T-helper 2 cell treated with Interferon-gamma antibody and Interleukin-4, amounts not matched to agents 100 ng/mL and 5 ng/mL, for 36 hours (primary cell): ENCODE measurements at regions not wholly inside any gene's neighbourhood (a gene's known extent, or its start where the extent isn't known, plus 50 kb on each side); places are given as distances from the start of the nearest gene placed in this dataset.
"Not testable (repeated sequence)": the region's sequence is repeated elsewhere in the genome, so short reads cannot be mapped to it uniquely, and the experiment has no call there.

Experiments used
- intact Hi-C: fragments of 100-400 bp; cut with micrococcal nuclease; formaldehyde crosslinking; loops from one replicate; pipeline ENCODE4 v1.15.1; 2023

- intact Hi-C loops: no loop called here
Observed at GRCh38 chr11:42299780-42300179, 840.3 kb upstream of the LRRC4C start.

- intact Hi-C loops: no loop called here
Observed at GRCh38 chr11:42301777-42302176, 842.3 kb upstream of the LRRC4C start.

- intact Hi-C loops: no loop called here
Observed at GRCh38 chr11:42311514-42311913, 852.1 kb upstream of the LRRC4C start.

GRCh38 chr11:42311944-42312343 is 852.5 kb upstream of the LRRC4C start:
- intact Hi-C loops: no loop called here

GRCh38 chr11:42315267-42315666 is 855.8 kb upstream of the LRRC4C start:
- intact Hi-C loops: no loop called here

GRCh38 chr11:42315846-42316245 is 856.4 kb upstream of the LRRC4C start:
- intact Hi-C loops: no loop called here

GRCh38 chr11:42319921-42320320 is 860.5 kb upstream of the LRRC4C start:
- intact Hi-C loops: no loop called here

- intact Hi-C loops: no loop called here
Observed at GRCh38 chr11:42329929-42330565, 870.6 kb upstream of the LRRC4C start.

- intact Hi-C loops: no loop called here
Observed at GRCh38 chr11:42337786-42338455, 878.5 kb upstream of the LRRC4C start.

GRCh38 chr11:42344204-42344792 is 884.8 kb upstream of the LRRC4C start:
- intact Hi-C loops: no loop called here

- intact Hi-C loops: no loop called here
Observed at GRCh38 chr11:42345933-42346332, 886.5 kb upstream of the LRRC4C start.

- intact Hi-C loops: no loop called here
Observed at GRCh38 chr11:42363701-42364100, 904.2 kb upstream of the LRRC4C start.

- intact Hi-C loops: no loop called here
Observed at GRCh38 chr11:42390116-42390515, 921.7 kb upstream of the API5 start.

GRCh38 chr11:42397483-42397882 is 914.3 kb upstream of the API5 start:
- intact Hi-C loops: no loop called here

- intact Hi-C loops: no loop called here
Observed at GRCh38 chr11:42407341-42407740, 904.5 kb upstream of the API5 start.

- intact Hi-C loops: no loop called here
Observed at GRCh38 chr11:42410251-42410955, 901.4 kb upstream of the API5 start.

- intact Hi-C loops: no loop called here
Observed at GRCh38 chr11:42412590-42412989, 899.2 kb upstream of the API5 start.

- intact Hi-C loops: no loop called here
Observed at GRCh38 chr11:42417691-42418090, 894.1 kb upstream of the API5 start.

- intact Hi-C loops: no loop called here
Observed at GRCh38 chr11:42422090-42422489, 889.7 kb upstream of the API5 start.

GRCh38 chr11:42434911-42435310 is 876.9 kb upstream of the API5 start:
- intact Hi-C loops: not testable (repeated sequence)

GRCh38 chr11:42444406-42444805 is 867.4 kb upstream of the API5 start:
- intact Hi-C loops: no loop called here
